ENCODE measurements at regions not wholly inside any gene's neighbourhood (a gene's known extent, or its start where the extent isn't known, plus 50 kb on each side); places are given as distances from the start of the nearest gene placed in this dataset.

GRCh38 chr6:158879180-158879579 is 60.0 kb upstream of the EZR start:
- H3K9me3 ChIP-seq: peaks cover 23% of the 10 kb centered on the region
- peak overlapping the region; percentile 63 for H3K27ac Mint-ChIP-seq (ENCODE audit: unreplicated experiment)
- H3K4me1 ChIP-seq: peaks cover 35% of the 10 kb centered on the region
- H3K27me3 Mint-ChIP-seq (ENCODE audit: insufficient read depth, unreplicated experiment): no peaks in the 10 kb centered on the region
- H3K36me3 ChIP-seq (ENCODE audit: control insufficient read depth, insufficient read depth, low read length): no peaks in the 10 kb centered on the region
- intact Hi-C loops (cut with micrococcal nuclease; ENCODE audit: unreplicated experiment): no loop called here
- CTCF ChIA-PET: no interaction called here
- H3K4me3 ChIP-seq (ENCODE audit: low read depth, low read length): no peak overlapping the region
- no peak overlapping the region for H3K4me3 Mint-ChIP-seq (ENCODE audit: unreplicated experiment)
- POLR2A ChIA-PET: interaction anchor here (0.6 kb wide), 2 partner anchors 9 to 11 kb away, joined by 4 to 5 read pairs; no protein-coding TSS in a partner anchor
- no peaks in the 10 kb centered on the region for H3K27me3 ChIP-seq (replicated peaks; ENCODE audit: control insufficient read depth, insufficient read depth, low read length)
- no peak for TF ChIP-seq CTCF (IDR thresholded peaks at IDR 0.05; ENCODE audit: insufficient read depth in 1 of 2, low read depth in 1 of 2, low read length in 1 of 2, severe bottlenecking in 1 of 2, unreplicated experiment in 1 of 2)
- DNase-seq: no peak
- no peaks in the 10 kb centered on the region for H3K4me1 Mint-ChIP-seq (ENCODE audit: low read depth, unreplicated experiment)
- H3K9me3 Mint-ChIP-seq (ENCODE audit: unreplicated experiment): peaks cover 10% of the 10 kb centered on the region
- peaks cover 6% of the 10 kb centered on the region for H3K36me3 Mint-ChIP-seq (ENCODE audit: insufficient read depth, unreplicated experiment)
- BruUV-seq (replicated peaks): no TSS peak

- Histone ChIP-seq H3K27me3 (replicated peaks; ENCODE audit: control insufficient read depth, insufficient read depth, low read length) (no peaks in the 10 kb centered on the region), H3K9me3 (peaks cover 23% of the 10 kb centered on the region), H3K4me3 (ENCODE audit: low read depth, low read length) (no peak overlapping the region), H3K4me1 (peaks cover 30% of the 10 kb centered on the region), H3K36me3 (ENCODE audit: control insufficient read depth, insufficient read depth, low read length) (no peaks in the 10 kb centered on the region)
- DNase-seq: no peak
- H3K4me1 Mint-ChIP-seq (ENCODE audit: low read depth, unreplicated experiment): peaks cover 5% of the 10 kb centered on the region
- BruUV-seq (replicated peaks): no TSS peak
- no peaks in the 10 kb centered on the region for H3K27me3 Mint-ChIP-seq (ENCODE audit: insufficient read depth, unreplicated experiment)
- POLR2A ChIA-PET: no interaction called here
- intact Hi-C loops (cut with micrococcal nuclease; ENCODE audit: unreplicated experiment): no loop called here
- peaks cover 10% of the 10 kb centered on the region for H3K9me3 Mint-ChIP-seq (ENCODE audit: unreplicated experiment)
- H3K27ac Mint-ChIP-seq (ENCODE audit: unreplicated experiment): no peak overlapping the region
- CTCF ChIA-PET: no interaction called here
- TF ChIP-seq CTCF (IDR thresholded peaks at IDR 0.05; ENCODE audit: insufficient read depth in 1 of 2, low read depth in 1 of 2, low read length in 1 of 2, severe bottlenecking in 1 of 2, unreplicated experiment in 1 of 2): no peak
- peaks cover 6% of the 10 kb centered on the region for H3K36me3 Mint-ChIP-seq (ENCODE audit: insufficient read depth, unreplicated experiment)
- no peak overlapping the region for H3K4me3 Mint-ChIP-seq (ENCODE audit: unreplicated experiment)
Measured at GRCh38 chr6:158877716-158878115, 58.5 kb upstream of the EZR start.

DNA sequence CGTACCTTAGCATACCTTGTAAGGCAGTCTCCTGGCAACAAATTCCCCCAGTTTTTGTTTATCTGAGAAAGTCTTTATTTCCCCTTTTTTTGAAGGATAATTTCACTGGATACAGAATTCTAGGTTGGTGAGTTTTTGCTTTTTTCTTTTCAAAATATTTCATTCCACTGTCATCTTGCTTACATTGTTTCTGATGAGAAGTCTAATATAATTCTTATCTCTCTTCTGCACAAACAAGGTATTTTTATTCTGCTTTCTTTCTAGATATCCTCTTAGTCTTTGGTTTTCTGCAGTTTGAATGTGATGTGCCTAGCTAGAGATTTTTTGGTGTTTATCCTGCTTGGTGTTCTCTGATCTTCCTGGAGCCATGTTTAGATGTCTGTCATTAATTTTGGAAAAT is 57.7 kb upstream of the EZR start:
- H3K36me3 ChIP-seq (ENCODE audit: control insufficient read depth, insufficient read depth, low read length): no peaks in the 10 kb centered on the region
- Mint-ChIP-seq H3K4me1 (ENCODE audit: low read depth, unreplicated experiment) (peaks cover 5% of the 10 kb centered on the region), H3K27ac (ENCODE audit: unreplicated experiment) (no peak overlapping the region), H3K4me3 (ENCODE audit: unreplicated experiment) (no peak overlapping the region), H3K27me3 (ENCODE audit: insufficient read depth, unreplicated experiment) (no peaks in the 10 kb centered on the region), H3K9me3 (ENCODE audit: unreplicated experiment) (peaks cover 10% of the 10 kb centered on the region), H3K36me3 (ENCODE audit: insufficient read depth, unreplicated experiment) (peaks cover 6% of the 10 kb centered on the region)
- no peaks in the 10 kb centered on the region for H3K27me3 ChIP-seq (replicated peaks; ENCODE audit: control insufficient read depth, insufficient read depth, low read length)
- no peak overlapping the region for H3K4me3 ChIP-seq (ENCODE audit: low read depth, low read length)
- ChIA-PET POLR2A (no interaction called here), CTCF (no interaction called here)
- DNase-seq: no peak
- H3K4me1 ChIP-seq: peaks cover 22% of the 10 kb centered on the region
- no peak for TF ChIP-seq CTCF (IDR thresholded peaks at IDR 0.05; ENCODE audit: insufficient read depth in 1 of 2, low read depth in 1 of 2, low read length in 1 of 2, severe bottlenecking in 1 of 2, unreplicated experiment in 1 of 2)
- BruUV-seq (replicated peaks): no TSS peak
- intact Hi-C loops (cut with micrococcal nuclease; ENCODE audit: unreplicated experiment): no loop called here
- peaks cover 23% of the 10 kb centered on the region for H3K9me3 ChIP-seq

All from Caco-2 (cell line).